ENCODE measurements at regions not wholly inside any gene's neighbourhood (a gene's known extent, or its start where the extent isn't known, plus 50 kb on each side); places are given as distances from the start of the nearest gene placed in this dataset.

DNA sequence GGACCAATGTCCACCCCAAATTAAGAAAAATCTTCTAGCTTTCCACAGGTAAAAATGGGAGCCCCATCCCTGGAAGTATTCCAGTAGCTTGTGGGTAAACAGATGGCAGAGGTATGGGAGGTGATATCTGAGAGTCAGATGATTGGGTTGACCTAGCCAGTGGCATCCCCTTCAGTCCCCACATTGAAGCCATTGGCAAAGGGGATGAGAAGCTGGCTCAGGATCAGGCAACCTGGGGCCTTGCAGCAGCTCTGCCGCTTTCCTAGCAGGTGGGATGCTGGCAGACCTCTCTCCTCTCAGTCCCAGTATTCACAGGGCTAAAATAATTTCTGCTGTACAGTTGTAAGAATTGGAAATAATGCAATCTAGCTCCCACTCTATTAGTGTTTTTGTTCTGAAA lies 108.9 kb upstream of the KCNG1 start:
- FAIRE-seq (no peak), DNase-seq (no peak)
- H3K9ac ChIP-seq (ENCODE audit: low read length in 3 of 3) = no peak overlapping the region
- no peaks in the 10 kb centered on the region for H3K4me1 ChIP-seq (ENCODE audit: control insufficient read depth in 2 of 3, insufficient read depth in 2 of 3, low read depth in 1 of 3, low read length in 3 of 3)
- H3K9me3 ChIP-seq (ENCODE audit: control insufficient read depth in 2 of 3, insufficient read depth in 1 of 3, low read length in 3 of 3) = no peaks in the 10 kb centered on the region
- no peak overlapping the region for H3K27ac ChIP-seq (ENCODE audit: low read depth in 2 of 2, low read length in 2 of 2)
- no peaks in the 10 kb centered on the region for H3K36me3 ChIP-seq (ENCODE audit: control insufficient read depth in 2 of 3, insufficient read depth in 3 of 3, low read length in 3 of 3)
- no peaks in the 10 kb centered on the region for H3K27me3 ChIP-seq (ENCODE audit: control insufficient read depth, insufficient read depth, low read length)
- TF ChIP-seq, protein P1, sequence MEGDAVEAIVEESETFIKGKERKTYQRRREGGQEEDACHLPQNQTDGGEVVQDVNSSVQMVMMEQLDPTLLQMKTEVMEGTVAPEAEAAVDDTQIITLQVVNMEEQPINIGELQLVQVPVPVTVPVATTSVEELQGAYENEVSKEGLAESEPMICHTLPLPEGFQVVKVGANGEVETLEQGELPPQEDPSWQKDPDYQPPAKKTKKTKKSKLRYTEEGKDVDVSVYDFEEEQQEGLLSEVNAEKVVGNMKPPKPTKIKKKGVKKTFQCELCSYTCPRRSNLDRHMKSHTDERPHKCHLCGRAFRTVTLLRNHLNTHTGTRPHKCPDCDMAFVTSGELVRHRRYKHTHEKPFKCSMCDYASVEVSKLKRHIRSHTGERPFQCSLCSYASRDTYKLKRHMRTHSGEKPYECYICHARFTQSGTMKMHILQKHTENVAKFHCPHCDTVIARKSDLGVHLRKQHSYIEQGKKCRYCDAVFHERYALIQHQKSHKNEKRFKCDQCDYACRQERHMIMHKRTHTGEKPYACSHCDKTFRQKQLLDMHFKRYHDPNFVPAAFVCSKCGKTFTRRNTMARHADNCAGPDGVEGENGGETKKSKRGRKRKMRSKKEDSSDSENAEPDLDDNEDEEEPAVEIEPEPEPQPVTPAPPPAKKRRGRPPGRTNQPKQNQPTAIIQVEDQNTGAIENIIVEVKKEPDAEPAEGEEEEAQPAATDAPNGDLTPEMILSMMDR (IDR thresholded peaks at IDR 0.05; ENCODE audit: borderline replicate concordance, extremely low read depth, insufficient read depth) = no peak
- intact Hi-C loops (cut with DNase I) = no loop called here
- no peak overlapping the region for H3K4me3 ChIP-seq (ENCODE audit: low read length in 3 of 3)

DNA sequence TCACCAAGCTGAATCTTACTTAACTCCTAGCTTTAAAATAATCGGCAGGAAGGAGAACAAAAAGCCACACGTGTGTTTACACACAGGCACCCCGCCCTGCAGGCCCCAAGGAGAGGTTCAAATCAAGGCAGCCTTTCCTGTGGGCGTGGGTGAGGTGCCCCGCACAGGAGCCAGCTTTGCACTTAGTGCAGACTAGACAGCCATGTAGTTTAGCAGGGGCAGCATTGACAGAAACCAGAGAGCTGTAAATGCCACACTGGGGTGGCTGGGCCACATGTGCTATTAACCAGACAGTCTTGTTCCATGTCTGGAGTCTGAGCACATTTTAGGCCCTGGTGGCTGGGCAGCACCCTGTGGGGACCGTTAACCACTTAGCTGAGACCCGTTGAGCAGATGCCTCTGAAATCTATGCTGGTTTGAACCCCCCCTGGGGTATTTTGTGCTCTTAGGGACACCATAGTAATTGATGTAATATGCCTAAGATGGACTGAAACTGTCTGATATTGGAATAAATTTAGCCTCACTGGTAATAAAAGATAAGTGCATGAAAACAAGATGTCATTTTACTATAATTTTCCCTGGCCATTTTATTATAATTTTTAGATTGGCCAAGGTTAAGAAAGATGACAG lies 106.4 kb upstream of the KCNG1 start:
- no peaks in the 10 kb centered on the region for H3K27me3 ChIP-seq (ENCODE audit: control insufficient read depth, insufficient read depth, low read length)
- no peak overlapping the region for H3K4me3 ChIP-seq (ENCODE audit: low read length in 3 of 3)
- no peaks in the 10 kb centered on the region for H3K36me3 ChIP-seq (ENCODE audit: control insufficient read depth in 2 of 3, insufficient read depth in 3 of 3, low read length in 3 of 3)
- no peaks in the 10 kb centered on the region for H3K9me3 ChIP-seq (ENCODE audit: control insufficient read depth in 2 of 3, insufficient read depth in 1 of 3, low read length in 3 of 3)
- intact Hi-C loops (cut with DNase I) = no loop called here
- no peak for FAIRE-seq
- no peaks in the 10 kb centered on the region for H3K4me1 ChIP-seq (ENCODE audit: control insufficient read depth in 2 of 3, insufficient read depth in 2 of 3, low read depth in 1 of 3, low read length in 3 of 3)
- peak in 1 of 5 donors; percentile 67 for DNase-seq
- TF ChIP-seq, protein P1 (IDR thresholded peaks at IDR 0.05; ENCODE audit: borderline replicate concordance, extremely low read depth, insufficient read depth) = no peak
- H3K9ac ChIP-seq (ENCODE audit: low read length in 3 of 3) = no peak overlapping the region
- H3K27ac ChIP-seq (ENCODE audit: low read depth in 2 of 2, low read length in 2 of 2) = no peak overlapping the region

DNA sequence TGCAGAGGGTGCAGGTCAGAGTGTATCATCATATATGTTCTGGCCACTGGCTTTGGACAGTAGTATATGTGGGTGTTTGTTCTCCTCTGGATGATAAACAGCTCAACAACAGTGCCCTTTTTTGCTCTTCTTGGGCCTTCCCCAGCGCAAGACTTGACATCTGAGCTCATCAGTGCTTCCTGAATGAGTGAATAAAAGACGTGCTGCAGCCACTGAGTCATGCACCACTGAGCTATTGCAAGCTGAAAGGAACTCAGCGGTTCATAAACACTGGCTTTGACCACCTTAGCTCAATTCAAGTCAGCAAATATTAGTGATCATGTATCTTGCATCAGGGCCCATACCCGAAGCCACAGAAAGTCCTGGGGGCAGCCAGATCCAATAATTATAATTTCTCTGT lies 105.3 kb upstream of the KCNG1 start:
- DNase-seq (peak in 3 of 5 donors; percentile 46 to 69 (median 58)), FAIRE-seq (no peak)
- Histone ChIP-seq H3K36me3 (ENCODE audit: control insufficient read depth in 2 of 3, insufficient read depth in 3 of 3, low read length in 3 of 3) (no peaks in the 10 kb centered on the region), H3K27me3 (ENCODE audit: control insufficient read depth, insufficient read depth, low read length) (no peaks in the 10 kb centered on the region), H3K4me1 (ENCODE audit: control insufficient read depth in 2 of 3, insufficient read depth in 2 of 3, low read depth in 1 of 3, low read length in 3 of 3) (no peaks in the 10 kb centered on the region), H3K9me3 (ENCODE audit: control insufficient read depth in 2 of 3, insufficient read depth in 1 of 3, low read length in 3 of 3) (no peaks in the 10 kb centered on the region), H3K9ac (ENCODE audit: low read length in 3 of 3) (no peak overlapping the region), H3K27ac (ENCODE audit: low read depth in 2 of 2, low read length in 2 of 2) (no peak overlapping the region), H3K4me3 (ENCODE audit: low read length in 3 of 3) (no peak overlapping the region)
- intact Hi-C loops (cut with DNase I) = no loop called here
- TF ChIP-seq, protein P1 (IDR thresholded peaks at IDR 0.05; ENCODE audit: borderline replicate concordance, extremely low read depth, insufficient read depth) = no peak

DNA sequence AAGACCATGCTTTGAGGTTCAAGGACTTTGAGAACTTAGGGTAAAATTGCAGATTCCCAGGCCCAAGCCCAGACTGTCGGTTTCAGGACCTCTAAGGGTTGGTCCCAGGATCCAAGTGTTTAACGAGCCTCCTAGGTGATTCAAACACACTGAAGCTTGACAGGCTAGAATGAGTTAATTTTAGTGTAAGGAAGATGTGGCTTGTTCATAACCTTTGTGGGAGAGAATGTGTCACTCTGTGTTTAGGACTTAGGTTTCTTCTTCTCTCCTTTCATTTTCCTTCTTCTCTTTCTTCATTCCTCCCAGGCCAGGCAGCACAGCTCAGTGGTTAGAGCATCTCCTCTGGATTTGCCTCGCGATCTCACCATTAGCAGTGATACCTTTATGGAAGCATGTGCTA lies 104.8 kb upstream of the KCNG1 start:
- Histone ChIP-seq H3K4me1 (ENCODE audit: control insufficient read depth in 2 of 3, insufficient read depth in 2 of 3, low read depth in 1 of 3, low read length in 3 of 3) (no peaks in the 10 kb centered on the region), H3K27ac (ENCODE audit: low read depth in 2 of 2, low read length in 2 of 2) (no peak overlapping the region), H3K27me3 (ENCODE audit: control insufficient read depth, insufficient read depth, low read length) (no peaks in the 10 kb centered on the region), H3K4me3 (ENCODE audit: low read length in 3 of 3) (no peak overlapping the region), H3K36me3 (ENCODE audit: control insufficient read depth in 2 of 3, insufficient read depth in 3 of 3, low read length in 3 of 3) (no peaks in the 10 kb centered on the region), H3K9ac (ENCODE audit: low read length in 3 of 3) (no peak overlapping the region), H3K9me3 (ENCODE audit: control insufficient read depth in 2 of 3, insufficient read depth in 1 of 3, low read length in 3 of 3) (no peaks in the 10 kb centered on the region)
- TF ChIP-seq, protein P1 (IDR thresholded peaks at IDR 0.05; ENCODE audit: borderline replicate concordance, extremely low read depth, insufficient read depth) = no peak
- intact Hi-C loops (cut with DNase I) = no loop called here
- FAIRE-seq = no peak
- no peak for DNase-seq
